GM23248 (cell line): ENCODE measurements at regions not wholly inside any gene's neighbourhood (a gene's known extent, or its start where the extent isn't known, plus 50 kb on each side); places are given as distances from the start of the nearest gene placed in this dataset.

Experiments
- EZH2 ChIP-seq: fragments of 200-600 bp; sonication (generic); IDR thresholded peaks from 2 replicates; pipeline ENCODE4 v1.6.1; 2018; ENCODE audit warnings: antibody characterized with exemption, mild to moderate bottlenecking; ENCODE audit not compliant: insufficient read depth, poor library complexity, severe bottlenecking
- EZH2phosphoT487 ChIP-seq: fragments of 200-600 bp; sonication (generic); IDR thresholded peaks from 2 replicates; pipeline ENCODE4 v1.6.1; 2018; ENCODE audit warnings: antibody characterized with exemption, moderate library complexity, mild to moderate bottlenecking, low read depth; ENCODE audit not compliant: insufficient read depth

DNA sequence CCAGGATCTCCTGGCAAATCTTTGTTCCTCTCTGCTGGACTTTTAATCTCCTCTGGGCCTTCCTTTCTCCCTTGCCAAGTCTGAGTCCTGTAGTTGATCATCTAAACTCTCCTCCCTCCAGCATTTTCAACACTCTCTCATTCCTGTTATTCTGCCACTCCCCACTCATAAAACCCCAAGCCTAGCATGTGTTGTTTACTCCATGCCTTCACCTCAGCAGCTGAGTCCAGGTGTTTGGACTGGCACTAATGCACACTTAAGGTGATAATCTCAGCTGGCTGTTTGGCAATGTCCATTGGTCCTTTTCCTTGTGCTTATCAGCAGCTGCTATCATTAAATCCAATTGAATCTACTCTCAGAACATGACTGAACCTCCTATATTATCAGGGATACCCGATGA lies 876.8 kb upstream of the TENM4 start:
- TF ChIP-seq EZH2 (no peak), EZH2phosphoT487 (no peak)
